HEK293T (cell line): ENCODE measurements at regions not wholly inside any gene's neighbourhood (a gene's known extent, or its start where the extent isn't known, plus 50 kb on each side); places are given as distances from the start of the nearest gene placed in this dataset.

ENCODE experiments used
- CTCF ChIA-PET: fragments of 350-600 bp; formaldehyde crosslinking; extraction: SDS; loops from one replicate; lab custom pipeline; 2021; ENCODE audit warnings: antibody characterized with exemption, inconsistent platforms; lab: Yijun Ruan, JAX
- POLR2A ChIA-PET: fragments of 350-600 bp; formaldehyde crosslinking; extraction: SDS; loops from one replicate; lab custom pipeline; 2020; ENCODE audit warnings: antibody characterized with exemption, inconsistent platforms; lab: Yijun Ruan, JAX
- DNase-seq: peaks from one replicate; pipeline ENCODE4 v3.0.0; 2012; ENCODE audit warnings: mixed read lengths; ENCODE audit errors: extremely low spot score
- ARNT ChIP-seq: fragments of 450-650 bp; IDR thresholded peaks from 2 replicates; pipeline ENCODE4 v1.6.1; 2017; ENCODE audit warnings: mild to moderate bottlenecking
- BHLHE40 ChIP-seq: fragments of 450-650 bp; IDR thresholded peaks from 2 replicates; pipeline ENCODE4 v1.6.1; 2016; ENCODE audit warnings: mild to moderate bottlenecking, moderate library complexity, borderline replicate concordance
- CTBP1 ChIP-seq: fragments of 450-650 bp; IDR thresholded peaks from 2 replicates; pipeline ENCODE4 v1.6.1; 2016; ENCODE audit warnings: borderline replicate concordance
- ELF4 ChIP-seq: fragments of 450-650 bp; IDR thresholded peaks from 2 replicates; pipeline ENCODE4 v1.6.1; 2017; ENCODE audit warnings: antibody characterized with exemption
- FOXA1 ChIP-seq: fragments of 450-650 bp; IDR thresholded peaks from 2 replicates; pipeline ENCODE4 v1.6.1; 2016; ENCODE audit warnings: mild to moderate bottlenecking
- FOXK2 ChIP-seq: fragments of 450-650 bp; IDR thresholded peaks from 2 replicates; pipeline ENCODE4 v1.6.1; 2016; ENCODE audit warnings: mild to moderate bottlenecking
- FOXM1 ChIP-seq: fragments of 450-650 bp; IDR thresholded peaks from 2 replicates; pipeline ENCODE4 v1.6.1; 2017; ENCODE audit warnings: mild to moderate bottlenecking, borderline replicate concordance
- HDGF ChIP-seq: fragments of 450-650 bp; IDR thresholded peaks from 2 replicates; pipeline ENCODE4 v1.6.1; 2017; ENCODE audit warnings: antibody characterized with exemption, borderline replicate concordance
- L3MBTL2 ChIP-seq: fragments of 450-650 bp; conservative IDR thresholded peaks from 2 replicates; pipeline ENCODE4 v1.6.1; 2016; ENCODE audit warnings: mild to moderate bottlenecking
- LEF1 ChIP-seq: fragments of 450-650 bp; IDR thresholded peaks from 2 replicates; pipeline ENCODE4 v1.6.1; 2017; ENCODE audit warnings: mild to moderate bottlenecking, borderline replicate concordance
- NFRKB ChIP-seq: fragments of 450-650 bp; IDR thresholded peaks from 2 replicates; pipeline ENCODE4 v1.6.1; 2016; ENCODE audit warnings: mild to moderate bottlenecking, moderate library complexity
- PKNOX1 ChIP-seq: fragments of 450-650 bp; IDR thresholded peaks from 2 replicates; pipeline ENCODE4 v1.6.1; 2016
- SP1 ChIP-seq: fragments of 450-650 bp; IDR thresholded peaks from 2 replicates; pipeline ENCODE4 v1.6.1; 2017
- SUZ12 ChIP-seq: fragments of 450-650 bp; IDR thresholded peaks from 2 replicates; pipeline ENCODE4 v1.6.1; 2016; ENCODE audit warnings: mild to moderate bottlenecking
- TARDBP ChIP-seq: fragments of 450-650 bp; IDR thresholded peaks from 2 replicates; pipeline ENCODE4 v1.6.1; 2016
- ZNF384 ChIP-seq: fragments of 450-650 bp; IDR thresholded peaks from 2 replicates; pipeline ENCODE4 v1.6.1; 2016

GRCh38 chr1:14020006-14020405 lies 320.0 kb downstream of the PRDM2 start:
- no peak for DNase-seq
- no peak for TF ChIP-seq FOXK2
- no peak for TF ChIP-seq BHLHE40
- no peak for TF ChIP-seq FOXM1
- no peak for TF ChIP-seq ARNT
- TF ChIP-seq SUZ12, result no peak
- no peak for TF ChIP-seq L3MBTL2
- no peak for TF ChIP-seq TARDBP
- no peak for TF ChIP-seq PKNOX1
- no peak for TF ChIP-seq CTBP1
- TF ChIP-seq ELF4, result no peak
- TF ChIP-seq HDGF, result no peak
- TF ChIP-seq ZNF384, result no peak
- TF ChIP-seq NFRKB, result no peak
- no peak for TF ChIP-seq FOXA1
- TF ChIP-seq SP1, result no peak
- CTCF ChIA-PET, result no interaction called here
- POLR2A ChIA-PET, result no interaction called here

- CTCF ChIA-PET, result no interaction called here
- POLR2A ChIA-PET, result interaction anchor here (1.2 kb wide), 1 partner anchor 1408 kb away, joined by 3 read pairs; no protein-coding TSS in a partner anchor
- DNase-seq, result no peak
- TF ChIP-seq CTBP1 (no peak), ZNF384 (no peak), TARDBP (no peak), BHLHE40 (no peak), FOXM1 (no peak), LEF1 (no peak), NFRKB (no peak), SP1 (no peak), FOXK2 (no peak), ARNT (no peak), ELF4 (no peak), HDGF (no peak)
Measured at GRCh38 chr1:14027099-14027498, 327.1 kb downstream of the PRDM2 start.

- ChIA-PET POLR2A (no interaction called here), CTCF (no interaction called here)
- DNase-seq, result no peak
- TF ChIP-seq SP1 (no peak), FOXA1 (no peak), FOXM1 (no peak), CTBP1 (no peak), ELF4 (no peak)
Measured at GRCh38 chr1:14031461-14031860, 331.5 kb downstream of the PRDM2 start.

- no peak for DNase-seq
- TF ChIP-seq ELF4 (no peak), L3MBTL2 (no peak), TARDBP (no peak), PKNOX1 (no peak), CTBP1 (no peak), SP1 (no peak), SUZ12 (no peak), ARNT (no peak), FOXK2 (no peak), BHLHE40 (no peak), FOXM1 (no peak), LEF1 (no peak)
- POLR2A ChIA-PET, result no interaction called here
- CTCF ChIA-PET, result no interaction called here
Measured at GRCh38 chr1:14034506-14034905, 334.5 kb downstream of the PRDM2 start.

GRCh38 chr1:14037101-14037847 lies 337.3 kb downstream of the PRDM2 start:
- DNase-seq, result no peak
- ChIA-PET POLR2A (no interaction called here), CTCF (no interaction called here)
- TF ChIP-seq ZNF384 (no peak), ARNT (no peak), SP1 (no peak)

- POLR2A ChIA-PET, result no interaction called here
- DNase-seq, result no peak
- no peak for TF ChIP-seq CTBP1
- TF ChIP-seq BHLHE40, result no peak
- TF ChIP-seq NFRKB, result no peak
- no peak for TF ChIP-seq ARNT
- no peak for TF ChIP-seq FOXM1
- CTCF ChIA-PET, result interaction anchor here (0.6 kb wide), 1 partner anchor 242 kb away, joined by 3 read pairs; no protein-coding TSS in a partner anchor
Measured at GRCh38 chr1:14039582-14040430, 339.8 kb downstream of the PRDM2 start.

- CTCF ChIA-PET, result no interaction called here
- POLR2A ChIA-PET, result no interaction called here
- TF ChIP-seq PKNOX1 (no peak), FOXK2 (no peak), BHLHE40 (no peak), HDGF (no peak), SUZ12 (no peak), SP1 (no peak), TARDBP (no peak), ARNT (no peak), FOXA1 (no peak), LEF1 (no peak), FOXM1 (no peak)
- no peak for DNase-seq
Measured at GRCh38 chr1:14049965-14050364, 350.0 kb downstream of the PRDM2 start.
